ENCODE measurements at regions not wholly inside any gene's neighbourhood (a gene's known extent, or its start where the extent isn't known, plus 50 kb on each side); places are given as distances from the start of the nearest gene placed in this dataset.
A peak's percentile ranks its signal among the peaks of the same experiment; 100 is the strongest.
"Not testable (repeated sequence)": the region's sequence is repeated elsewhere in the genome, so short reads cannot be mapped to it uniquely, and the experiment has no call there.

GRCh38 chr16:14384745-14385144 lies 245.3 kb downstream of the PARN start:
- no peak for DNase-seq (ENCODE audit: low read depth in 2 of 2)

DNA sequence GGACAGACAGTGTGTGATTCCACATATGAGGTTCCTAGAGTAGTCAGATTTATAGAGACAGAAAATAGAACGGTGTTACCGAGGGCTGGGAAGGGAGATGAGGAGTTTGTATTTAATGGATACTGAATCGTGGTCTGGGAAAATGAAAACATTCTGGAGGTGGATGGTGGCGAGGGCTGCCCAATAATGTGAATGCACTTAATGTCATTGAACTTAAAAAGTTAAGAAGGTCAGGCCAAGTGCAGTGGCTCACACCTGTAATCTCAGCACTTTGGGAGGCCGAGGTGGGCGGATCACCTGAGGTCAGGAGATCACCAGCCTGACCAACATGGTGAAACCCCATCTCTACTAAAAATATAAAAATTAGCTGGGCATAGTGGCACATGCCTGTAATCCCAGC lies 246.2 kb downstream of the PARN start:
- not testable (repeated sequence) for DNase-seq (ENCODE audit: low read depth in 2 of 2)

DNA sequence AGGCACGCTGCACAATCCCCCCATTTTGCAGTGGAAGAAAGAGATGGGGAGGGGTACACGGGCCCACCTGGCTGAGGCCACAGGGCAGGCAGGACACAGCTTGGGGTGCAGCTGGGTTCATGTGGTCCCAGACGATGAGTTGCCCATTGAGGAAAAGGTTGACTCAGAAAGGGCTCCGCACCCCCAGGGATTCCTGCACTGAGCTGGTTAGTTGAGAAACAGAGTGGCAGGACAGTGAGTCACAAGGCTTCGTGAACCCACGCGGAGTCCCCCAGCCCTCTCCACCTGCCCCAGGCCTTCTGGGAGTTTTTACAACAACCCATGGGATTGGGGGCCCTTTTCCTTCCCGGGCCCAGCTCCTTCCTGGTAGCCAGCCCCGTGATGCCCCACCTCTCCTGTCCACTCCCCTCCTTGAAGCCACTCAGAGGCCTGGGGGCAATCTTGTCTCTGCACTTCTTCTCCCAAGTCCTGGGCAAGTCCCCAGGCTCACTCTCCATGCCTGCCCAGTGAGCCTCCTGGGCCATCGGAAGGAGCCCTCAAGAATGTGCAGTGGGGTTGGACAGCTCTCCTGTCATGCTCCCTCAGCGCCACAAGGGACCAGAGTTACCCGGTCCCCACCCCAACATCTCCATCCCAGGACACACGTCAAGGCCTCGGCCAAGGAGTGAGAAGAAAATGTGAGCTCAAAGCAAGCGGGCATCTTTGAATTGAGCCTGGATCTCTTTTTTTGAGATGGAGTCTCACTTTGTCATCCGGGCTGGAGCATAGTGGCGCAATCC lies 251.2 kb downstream of the PARN start:
- DNase-seq (ENCODE audit: low read depth in 2 of 2) = no peak

DNA sequence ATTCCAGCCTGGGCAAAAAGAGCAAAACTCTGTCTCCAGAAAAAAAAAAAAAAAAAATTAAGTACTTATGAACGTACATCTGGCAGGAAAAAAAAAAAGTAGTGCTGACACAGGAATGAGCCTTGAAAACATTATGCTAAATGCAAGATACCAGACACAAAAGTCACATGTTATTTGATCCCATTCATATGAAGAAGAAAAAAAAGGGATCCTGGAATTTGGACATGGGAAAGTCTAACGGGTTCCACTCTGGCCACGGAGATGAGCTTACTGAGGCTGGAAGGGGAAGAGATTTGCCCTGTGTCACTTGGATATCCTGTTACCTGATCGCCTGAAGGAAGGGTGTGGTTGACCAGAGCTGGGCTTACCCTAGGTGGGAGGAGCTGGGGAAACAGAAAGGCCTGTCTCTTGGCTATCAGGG lies 251.9 kb downstream of the PARN start:
- peak; percentile 80 to 81 for DNase-seq (ENCODE audit: low read depth in 2 of 2)

- DNase-seq (ENCODE audit: low read depth in 2 of 2) = no peak
Observed at GRCh38 chr16:14377326-14377725, 252.7 kb downstream of the PARN start.

DNA sequence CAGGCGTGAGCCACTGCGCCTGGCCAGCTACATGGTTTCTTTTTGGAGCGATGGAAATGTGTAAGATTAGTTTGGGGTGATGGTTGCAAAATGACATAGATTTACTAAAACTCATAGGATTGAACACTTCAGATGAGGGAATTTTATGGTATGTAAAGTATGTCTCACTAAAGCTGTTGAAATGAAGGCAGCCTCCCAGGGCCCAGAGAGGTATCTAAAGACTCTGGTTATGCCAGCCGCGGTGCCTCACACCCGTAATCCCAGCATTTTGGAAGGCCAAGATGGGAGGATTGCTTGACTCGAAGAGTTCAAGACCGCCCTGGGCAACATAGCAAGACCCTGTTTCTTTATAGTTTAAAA lies 254.9 kb downstream of the PARN start:
- peak in 1 of 2 experiments; percentile 55 for DNase-seq (ENCODE audit: low read depth in 2 of 2)

- no peak for DNase-seq (ENCODE audit: low read depth in 2 of 2)
Observed at GRCh38 chr16:14374451-14375131, 255.5 kb downstream of the PARN start.

GRCh38 chr16:14373896-14374295 lies 256.2 kb downstream of the PARN start:
- DNase-seq (ENCODE audit: low read depth in 2 of 2) = no peak

DNA sequence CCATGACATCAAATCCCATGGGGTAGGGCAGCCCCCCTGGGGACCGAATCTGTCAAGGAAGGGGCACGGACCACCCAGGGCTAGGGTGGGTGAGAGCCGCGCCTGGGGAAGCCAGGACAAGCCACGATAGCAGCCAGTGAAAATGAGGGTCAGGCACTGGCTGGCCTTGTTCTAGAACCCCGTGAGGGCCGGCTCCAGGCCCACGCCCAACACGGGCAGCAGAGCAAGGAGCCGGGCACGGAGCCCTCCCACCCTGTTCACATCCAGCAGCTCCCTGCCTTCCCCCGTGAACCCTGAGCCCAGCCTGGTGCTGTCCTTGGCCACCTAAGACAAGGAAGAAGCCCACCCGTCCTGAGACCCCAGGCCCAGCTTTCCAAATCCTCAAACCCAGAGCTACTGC lies 256.7 kb downstream of the PARN start:
- DNase-seq (ENCODE audit: low read depth in 2 of 2) = no peak

GRCh38 chr16:14372471-14372870 lies 257.6 kb downstream of the PARN start:
- no peak for DNase-seq (ENCODE audit: low read depth in 2 of 2)

- DNase-seq (ENCODE audit: low read depth in 2 of 2) = no peak
Observed at GRCh38 chr16:14371778-14372431, 258.2 kb downstream of the PARN start.

GRCh38 chr16:14370736-14371234 lies 259.3 kb downstream of the PARN start:
- no peak for DNase-seq (ENCODE audit: low read depth in 2 of 2)

DNA sequence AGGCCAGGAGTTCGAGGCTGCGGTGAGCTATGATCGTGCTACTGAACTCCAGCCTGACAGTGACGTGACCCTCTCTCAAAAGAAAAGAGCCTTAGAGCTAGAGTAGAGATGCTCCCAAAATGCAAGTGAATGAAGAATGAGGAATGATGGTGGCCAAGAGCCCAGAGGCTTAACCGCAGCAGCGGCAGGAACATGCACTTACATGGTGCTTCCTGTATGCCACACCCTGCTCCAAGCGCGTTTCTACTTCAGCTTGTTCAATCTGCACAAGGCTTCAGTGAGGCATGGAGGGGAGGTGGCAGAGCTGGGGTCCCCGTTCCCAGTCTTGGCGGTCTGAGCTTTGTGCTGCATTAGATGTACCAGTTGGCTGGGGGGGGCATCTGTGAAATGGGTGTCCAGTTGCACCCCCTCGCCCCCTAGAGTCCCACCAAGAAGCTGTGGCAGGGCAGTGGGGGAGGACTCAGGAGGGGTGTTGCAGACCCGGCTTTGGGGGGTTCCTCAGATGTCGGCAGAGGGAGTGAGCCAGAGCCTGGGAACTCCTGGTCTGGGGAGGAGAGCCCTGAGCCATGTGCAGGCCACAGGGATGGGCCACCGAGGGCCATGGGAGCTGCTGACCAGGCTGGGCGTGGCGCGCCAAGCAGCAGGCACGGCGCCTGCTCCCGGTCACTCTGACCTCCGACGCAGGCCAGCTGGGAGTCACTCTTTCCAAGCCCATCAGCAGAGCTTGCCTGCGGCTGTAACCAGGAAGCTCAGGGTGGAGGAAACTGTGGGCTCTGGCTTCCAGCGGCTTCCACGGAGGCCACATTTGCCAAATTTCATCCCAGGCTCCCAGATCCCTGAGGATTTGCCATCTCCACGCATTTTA lies 260.1 kb downstream of the PARN start:
- DNase-seq (ENCODE audit: low read depth in 2 of 2) = no peak

DNA sequence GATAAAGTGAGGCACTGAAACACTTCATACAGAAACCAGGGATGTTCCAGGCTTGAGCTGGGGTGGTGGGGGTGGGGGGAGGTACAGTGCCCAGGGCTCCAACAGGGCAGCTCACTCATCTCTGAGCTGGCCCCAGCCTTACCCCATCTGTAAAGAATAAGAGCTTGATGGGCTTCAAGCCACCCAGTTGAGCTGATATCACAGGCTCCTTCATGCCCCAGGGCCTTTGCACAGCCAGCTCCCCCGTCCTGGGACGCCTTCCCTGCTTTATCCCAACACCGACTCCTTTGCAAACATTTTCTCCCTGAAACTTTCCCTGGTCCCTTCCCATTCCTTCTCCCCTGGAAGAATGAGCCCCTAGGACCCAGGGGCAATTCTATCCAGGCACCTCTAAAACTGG lies 261.7 kb downstream of the PARN start:
- no peak for DNase-seq (ENCODE audit: low read depth in 2 of 2)

DNA sequence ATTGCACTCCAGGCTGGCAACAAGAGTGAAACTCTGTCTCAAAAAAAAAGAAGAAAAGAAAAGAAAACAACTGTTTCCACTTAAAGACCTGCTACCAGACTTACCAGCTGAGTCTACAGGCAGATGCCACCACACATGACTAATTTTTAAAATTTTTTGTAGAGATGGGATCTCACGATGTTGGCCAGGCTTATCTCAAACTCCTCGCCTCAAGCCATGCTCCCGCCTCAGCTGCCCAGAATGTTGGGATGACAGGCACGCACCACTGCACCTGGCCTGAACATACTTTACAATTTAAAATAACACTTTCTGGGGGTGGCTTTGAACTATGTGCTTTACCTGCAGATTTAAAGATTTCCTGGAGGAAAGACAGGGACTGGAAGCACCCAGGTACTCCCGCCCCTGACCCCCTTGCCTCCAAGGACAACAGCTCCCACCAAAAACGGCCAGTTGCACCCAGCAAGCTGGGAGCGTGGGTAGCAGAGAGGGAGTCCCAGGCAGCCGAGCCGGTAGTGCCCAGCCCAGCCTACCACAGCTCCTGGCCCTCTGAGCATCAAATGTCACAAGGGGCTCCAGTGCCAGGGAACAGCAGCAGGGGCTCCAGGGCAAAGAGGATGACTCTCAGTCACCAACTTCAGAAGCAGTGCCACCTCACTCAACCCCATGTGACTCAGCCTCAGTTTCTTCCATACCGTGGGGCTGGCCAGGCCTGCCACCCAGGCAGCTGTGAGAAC lies 262.9 kb downstream of the PARN start:
- no peak for DNase-seq (ENCODE audit: low read depth in 2 of 2)

GRCh38 chr16:14366447-14366846 lies 263.6 kb downstream of the PARN start:
- DNase-seq (ENCODE audit: low read depth in 2 of 2) = no peak

DNA sequence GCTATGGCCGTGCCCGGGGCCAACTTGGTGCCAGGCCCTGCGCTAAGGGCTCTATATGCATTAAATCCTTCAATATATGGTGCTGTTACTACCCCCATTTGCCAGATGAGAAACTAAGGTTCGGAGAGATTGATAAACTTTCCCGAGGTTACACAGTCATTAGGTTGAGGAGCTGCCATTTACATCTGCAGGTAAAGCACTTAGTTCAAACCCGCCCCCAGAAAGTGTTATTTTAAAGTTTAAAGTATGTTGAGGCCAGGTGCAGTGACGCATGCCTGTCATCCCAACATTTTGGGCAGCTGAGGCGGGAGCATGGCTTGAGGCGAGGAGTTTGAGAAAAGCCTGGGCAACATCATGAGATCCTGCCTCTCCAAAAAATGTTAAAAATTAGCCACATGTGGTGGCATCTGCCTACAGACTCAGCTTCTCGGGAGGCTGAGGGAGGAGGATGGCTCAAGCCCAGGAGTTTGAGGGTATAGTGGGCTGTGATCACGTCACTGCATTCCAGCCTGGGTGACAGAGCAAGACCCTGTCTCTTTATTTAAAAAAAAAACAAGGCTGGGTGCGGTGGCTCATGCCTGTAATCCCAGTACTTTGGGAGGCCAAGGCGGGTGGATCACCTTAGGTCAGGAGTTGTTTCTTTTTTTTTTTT lies 264.7 kb downstream of the PARN start:
- DNase-seq (ENCODE audit: low read depth in 2 of 2) = no peak

DNA sequence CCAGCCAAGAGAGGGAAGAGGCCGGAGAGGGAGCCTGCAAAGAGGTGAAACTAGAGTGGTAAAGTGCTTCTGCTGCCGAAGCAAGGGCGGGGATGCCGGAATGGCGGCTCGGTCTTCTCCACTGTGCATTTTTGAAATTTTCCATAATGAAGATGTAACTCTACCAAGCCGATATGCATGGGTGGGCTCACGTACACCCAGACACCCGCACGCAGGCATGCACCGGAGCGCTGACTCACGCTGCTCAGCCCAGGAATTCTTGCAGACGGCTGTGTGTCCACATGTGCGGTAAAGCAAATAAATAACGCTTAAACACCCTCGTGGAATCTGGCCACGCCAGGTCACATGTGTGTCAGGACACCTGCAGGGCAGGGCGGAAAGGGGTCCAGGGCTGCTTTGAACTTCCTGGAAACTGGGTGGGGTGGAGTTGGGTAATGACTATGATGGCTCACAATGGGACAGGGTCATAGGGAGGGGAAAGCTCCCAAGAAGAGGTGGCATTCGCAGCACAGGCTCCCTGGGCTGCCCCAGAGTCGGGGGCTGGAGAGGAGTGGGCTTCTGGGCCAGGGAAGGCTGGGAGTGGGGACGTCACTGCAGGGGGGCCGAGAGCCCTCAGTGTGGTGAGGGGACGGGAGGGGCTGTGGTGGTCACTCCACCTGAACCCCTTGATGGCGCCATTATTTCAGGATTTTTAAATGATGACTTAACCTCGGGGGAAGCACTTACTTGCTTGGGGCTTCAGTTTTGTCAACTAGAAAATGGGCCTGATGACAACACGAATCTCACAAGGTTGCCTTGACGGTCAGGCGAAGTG lies 265.5 kb downstream of the PARN start:
- peak; percentile 86 to 88 for DNase-seq (ENCODE audit: low read depth in 2 of 2)

- DNase-seq (ENCODE audit: low read depth in 2 of 2) = no peak
Observed at GRCh38 chr16:14364112-14364385, 266.0 kb downstream of the PARN start.

Data from fibroblast of skin of left quadriceps (primary cell).